Endothelial cell of umbilical vein (primary cell): ENCODE measurements at regions not wholly inside any gene's neighbourhood (a gene's known extent, or its start where the extent isn't known, plus 50 kb on each side); places are given as distances from the start of the nearest gene placed in this dataset.

Experiments used
- BruUV-seq: library from RNA; stranded (reverse); fragments of 400-500 nt; replicated peaks from 2 replicates; lab custom pipeline; 2021; lab: Mats Ljungman, UMichigan
- CTCF ChIA-PET: fragments of 300-600, 350-600 bp; sonication (Branson Sonifier 250); formaldehyde crosslinking; loops from one replicate; lab custom pipeline; 2021; ENCODE audit warnings: antibody characterized with exemption, inconsistent platforms; lab: Charles Lee
- POLR2A ChIA-PET: fragments of 300-600, 350-600 bp; sonication (Branson Sonifier 250); formaldehyde crosslinking; loops from one replicate; lab custom pipeline; 2021; ENCODE audit warnings: antibody characterized with exemption, inconsistent platforms; lab: Charles Lee
- DNase-seq: peaks from one replicate; pipeline ENCODE4 v3.0.0-alpha.2; 2011; ENCODE audit warnings: low read depth, low spot score
- FAIRE-seq: peaks from 2 replicates; lab custom pipeline; 2011; peaks lifted over from hg19 to GRCh38; lab: Jason Lieb, UNC
- H2AFZ ChIP-seq: 2 replicates; pipeline ENCODE4 v1.6.0; 2012; ENCODE audit warnings: low read depth, low read length, control low read depth, inconsistent platforms
- H3K27ac ChIP-seq: 2 replicates; pipeline ENCODE4 v1.5.1; 2011; ENCODE audit warnings: low read depth, mild to moderate bottlenecking, control low read depth, low read length, moderate library complexity; ENCODE audit not compliant: insufficient read depth
- H3K27me3 ChIP-seq, 2 experiments: 2 replicates each; pipeline versions ENCODE4 v1.6.0 to v1.6.1; 2011; ENCODE audit warnings: low read length in 2 of 2, mixed read lengths in 1 of 2; ENCODE audit not compliant: control insufficient read depth in 2 of 2, insufficient read depth in 2 of 2
- H3K36me3 ChIP-seq, 2 experiments: 2 replicates in 1 of 2; 3 replicates in 1 of 2; pipeline ENCODE4 v1.5.1; 2011; ENCODE audit warnings: low read length in 2 of 2, mild to moderate bottlenecking in 1 of 2, moderate library complexity in 1 of 2; ENCODE audit not compliant: control insufficient read depth in 2 of 2, insufficient read depth in 2 of 2; ENCODE audit errors: extremely low read depth in 1 of 2
- H3K4me1 ChIP-seq: 3 replicates; pipeline ENCODE4 v1.5.1; 2011; ENCODE audit warnings: mild to moderate bottlenecking, low read length; ENCODE audit not compliant: control insufficient read depth, insufficient read depth; ENCODE audit errors: extremely low read depth
- H3K4me2 ChIP-seq: 2 replicates; pipeline ENCODE4 v1.6.1; 2011; ENCODE audit warnings: low read length, control low read depth, mixed read lengths; ENCODE audit not compliant: insufficient read depth
- H3K4me3 ChIP-seq, 3 experiments: fragments of 200-600 bp in 1 of 3; sonication (generic), shearing (Covaris generic) in 1 of 3; replicated peaks in 1 of 3; 2 replicates each; pipeline ENCODE4 v1.5.1; 2011 to 2016; ENCODE audit warnings: control low read depth in 3 of 3, low read length in 3 of 3, mild to moderate bottlenecking in 2 of 3, inconsistent platforms in 1 of 3, low read depth in 1 of 3, moderate library complexity in 1 of 3; ENCODE audit not compliant: insufficient read depth in 1 of 3
- H3K79me2 ChIP-seq: 2 replicates; pipeline ENCODE4 v1.6.0; 2012; ENCODE audit warnings: low read length, inconsistent platforms; ENCODE audit not compliant: control insufficient read depth, insufficient read depth
- H3K9ac ChIP-seq: replicated peaks from 2 replicates; pipeline ENCODE3; 2011; ENCODE audit warnings: low read length, control low read depth; ENCODE audit not compliant: insufficient read depth; ENCODE audit errors: extremely low read depth
- H3K9me1 ChIP-seq: replicated peaks from 3 replicates; pipeline ENCODE4 v1.6.0; 2011; ENCODE audit warnings: mild to moderate bottlenecking, low read length; ENCODE audit not compliant: control insufficient read depth, insufficient read depth; ENCODE audit errors: extremely low read depth
- H3K9me3 ChIP-seq: replicated peaks from 2 replicates; pipeline ENCODE4 v1.5.1; 2012; ENCODE audit warnings: low read length, inconsistent platforms; ENCODE audit not compliant: control insufficient read depth, insufficient read depth
- H4K20me1 ChIP-seq: replicated peaks from 2 replicates; pipeline ENCODE3; 2011; ENCODE audit warnings: mild to moderate bottlenecking, low read length; ENCODE audit not compliant: control insufficient read depth, insufficient read depth; ENCODE audit errors: extremely low read depth
- EZH2 ChIP-seq: IDR thresholded peaks from 2 replicates; pipeline ENCODE4 v1.6.1; 2012; ENCODE audit warnings: borderline replicate concordance, low read depth, mild to moderate bottlenecking, moderate library complexity, low read length, inconsistent platforms; ENCODE audit not compliant: severe bottlenecking
- FOS ChIP-seq: IDR thresholded peaks from 2 replicates; pipeline ENCODE4 v1.6.1; 2011; ENCODE audit warnings: mild to moderate bottlenecking, low read length, moderate library complexity, borderline replicate concordance; ENCODE audit not compliant: insufficient read depth
- GATA2 ChIP-seq: IDR thresholded peaks from 2 replicates; pipeline ENCODE4 v1.7.0; 2011; ENCODE audit warnings: low read depth, mild to moderate bottlenecking, moderate library complexity, mixed read lengths, low read length; ENCODE audit not compliant: insufficient read length, insufficient read depth
- JUN ChIP-seq: IDR thresholded peaks from 2 replicates; pipeline ENCODE4 v1.6.1; 2011; ENCODE audit warnings: borderline replicate concordance, low read depth; ENCODE audit not compliant: insufficient read length, insufficient read depth
- MYC ChIP-seq: IDR thresholded peaks from one replicate; pipeline ENCODE4 v1.6.1; 2011; ENCODE audit warnings: mild to moderate bottlenecking, low read depth, low read length
- POLR2A ChIP-seq: IDR thresholded peaks from 2 replicates; pipeline ENCODE4 v1.6.1; 2012; ENCODE audit warnings: low read depth, mild to moderate bottlenecking, control low read depth, low read length
- POLR2AphosphoS5 ChIP-seq: IDR thresholded peaks from 2 replicates; pipeline ENCODE4 v1.6.1; 2012; ENCODE audit warnings: low read depth, mild to moderate bottlenecking, control low read depth, low read length, moderate library complexity; ENCODE audit not compliant: insufficient read depth
- dilution Hi-C: fragments of 300-500 bp; cut with MboI; formaldehyde crosslinking; loops from one replicate; pipeline ENCODE4 v1.15.0; 2019; ENCODE audit warnings: low sequenced_read_pairs; ENCODE audit not compliant: extremely low pct_ligation_motif_present
- intact Hi-C: fragments of 100-400 bp; cut with micrococcal nuclease; formaldehyde crosslinking; loops from one replicate; pipeline ENCODE4 v1.10.0; 2022
- TF ChIP-seq, protein P1 (sequence below), 2 donors: IDR thresholded peaks; 1 replicate in 1 of 2; 2 replicates in 1 of 2; pipeline ENCODE4 v1.5.1; 2011; ENCODE audit warnings: low read length in 2 of 2, mild to moderate bottlenecking in 2 of 2, moderate library complexity in 2 of 2, control low read depth in 1 of 2, inconsistent platforms in 1 of 2, low read depth in 1 of 2; ENCODE audit not compliant: insufficient read depth in 1 of 2; ENCODE audit errors: extremely low read depth in 1 of 2
- TF ChIP-seq, protein P2 (sequence below): IDR thresholded peaks from 2 replicates; pipeline ENCODE4 v1.6.1; 2011; ENCODE audit not compliant: insufficient read depth, insufficient read length

DNA sequence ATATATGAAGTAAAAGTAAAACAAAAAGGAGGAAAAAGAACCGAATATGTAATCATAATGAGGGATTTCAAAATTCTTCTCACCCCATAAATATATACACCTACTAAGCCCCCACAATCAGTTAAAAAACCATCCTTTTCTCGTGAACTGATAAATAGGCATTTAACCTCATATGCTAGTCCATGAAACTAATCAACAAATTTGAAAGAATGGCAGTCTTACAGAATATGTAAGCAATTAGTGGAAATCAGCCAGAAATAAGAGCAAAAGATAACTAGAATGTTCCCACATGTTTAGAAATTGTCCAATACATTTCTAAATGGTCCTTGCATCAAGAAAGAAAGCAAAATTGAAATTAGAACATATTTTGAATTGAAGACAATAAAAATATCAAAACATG lies 849.4 kb upstream of the CXADR start:
- FAIRE-seq, result no peak
- H3K4me1 ChIP-seq, result no peaks in the 10 kb centered on the region
- TF ChIP-seq EZH2, result no peak
- TF ChIP-seq FOS, result no peak
- TF ChIP-seq, protein P1, sequence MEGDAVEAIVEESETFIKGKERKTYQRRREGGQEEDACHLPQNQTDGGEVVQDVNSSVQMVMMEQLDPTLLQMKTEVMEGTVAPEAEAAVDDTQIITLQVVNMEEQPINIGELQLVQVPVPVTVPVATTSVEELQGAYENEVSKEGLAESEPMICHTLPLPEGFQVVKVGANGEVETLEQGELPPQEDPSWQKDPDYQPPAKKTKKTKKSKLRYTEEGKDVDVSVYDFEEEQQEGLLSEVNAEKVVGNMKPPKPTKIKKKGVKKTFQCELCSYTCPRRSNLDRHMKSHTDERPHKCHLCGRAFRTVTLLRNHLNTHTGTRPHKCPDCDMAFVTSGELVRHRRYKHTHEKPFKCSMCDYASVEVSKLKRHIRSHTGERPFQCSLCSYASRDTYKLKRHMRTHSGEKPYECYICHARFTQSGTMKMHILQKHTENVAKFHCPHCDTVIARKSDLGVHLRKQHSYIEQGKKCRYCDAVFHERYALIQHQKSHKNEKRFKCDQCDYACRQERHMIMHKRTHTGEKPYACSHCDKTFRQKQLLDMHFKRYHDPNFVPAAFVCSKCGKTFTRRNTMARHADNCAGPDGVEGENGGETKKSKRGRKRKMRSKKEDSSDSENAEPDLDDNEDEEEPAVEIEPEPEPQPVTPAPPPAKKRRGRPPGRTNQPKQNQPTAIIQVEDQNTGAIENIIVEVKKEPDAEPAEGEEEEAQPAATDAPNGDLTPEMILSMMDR (IDR thresholded peaks at IDR 0.05; ENCODE audit: extremely low read depth in 1 of 2, insufficient read depth in 1 of 2, low read depth in 1 of 2, low read length in 2 of 2), result no peak
- TF ChIP-seq JUN, result no peak
- TF ChIP-seq GATA2, result no peak
- TF ChIP-seq MYC, result no peak
- TF ChIP-seq, protein P2, sequence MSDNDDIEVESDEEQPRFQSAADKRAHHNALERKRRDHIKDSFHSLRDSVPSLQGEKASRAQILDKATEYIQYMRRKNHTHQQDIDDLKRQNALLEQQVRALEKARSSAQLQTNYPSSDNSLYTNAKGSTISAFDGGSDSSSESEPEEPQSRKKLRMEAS, result no peak
- no peak for TF ChIP-seq POLR2AphosphoS5
- no peak for TF ChIP-seq POLR2A
- DNase-seq, result no peak
- H2AFZ ChIP-seq, result no peak overlapping the region
- H3K9me3 ChIP-seq, result no peaks in the 10 kb centered on the region
- no peaks in the 10 kb centered on the region for H3K27me3 ChIP-seq
- H3K4me2 ChIP-seq, result no peak overlapping the region
- no peaks in the 10 kb centered on the region for H3K9me1 ChIP-seq
- H3K79me2 ChIP-seq, result no peaks in the 10 kb centered on the region
- BruUV-seq, result no TSS peak
- no peaks in the 10 kb centered on the region for H4K20me1 ChIP-seq
- H3K27ac ChIP-seq, result no peak overlapping the region
- ChIA-PET CTCF (no interaction called here), POLR2A (no interaction called here)
- dilution Hi-C loops (no loop called here), intact Hi-C loops (no loop called here)
- H3K36me3 ChIP-seq, result no peaks in the 10 kb centered on the region
- no peak overlapping the region for H3K9ac ChIP-seq
- no peak overlapping the region for H3K4me3 ChIP-seq
